Body of pancreas (tissue), 4 donors: ENCODE measurements at regions not wholly inside any gene's neighbourhood (a gene's known extent, or its start where the extent isn't known, plus 50 kb on each side); places are given as distances from the start of the nearest gene placed in this dataset.

ENCODE experiments used
- CTCF ChIP-seq, 7 experiments: fragments of 450-650 bp in 4 of 7; fragments of 200-600 bp in 3 of 7; sonication (generic) in 3 of 7; IDR thresholded peaks; one replicate each; pipeline ENCODE4 v1.5.1; 2016 to 2019; ENCODE audit warnings: antibody characterized with exemption in 7 of 7
- POLR2A ChIP-seq, 3 donors: fragments of 450-650 bp; IDR thresholded peaks; one replicate each; pipeline ENCODE4 v1.6.1; 2016; ENCODE audit warnings: antibody characterized with exemption in 3 of 3, mild to moderate bottlenecking in 2 of 3

GRCh38 chrX:99192421-99192820 is 1217.7 kb downstream of the PCDH19 start:
- TF ChIP-seq CTCF (IDR thresholded peaks at IDR 0.05) (no peak), POLR2A (IDR thresholded peaks at IDR 0.05) (no peak)
